GM19395 (cell line): ENCODE measurements at regions not wholly inside any gene's neighbourhood (a gene's known extent, or its start where the extent isn't known, plus 50 kb on each side); places are given as distances from the start of the nearest gene placed in this dataset.

ENCODE experiments used
- ATAC-seq: cut with Tn5 transposase; IDR thresholded peaks from one replicate; pipeline ENCODE4 v1.9.1; 2021; ENCODE audit warnings: mild to moderate bottlenecking, moderate library complexity; ENCODE audit not compliant: unreplicated experiment

DNA sequence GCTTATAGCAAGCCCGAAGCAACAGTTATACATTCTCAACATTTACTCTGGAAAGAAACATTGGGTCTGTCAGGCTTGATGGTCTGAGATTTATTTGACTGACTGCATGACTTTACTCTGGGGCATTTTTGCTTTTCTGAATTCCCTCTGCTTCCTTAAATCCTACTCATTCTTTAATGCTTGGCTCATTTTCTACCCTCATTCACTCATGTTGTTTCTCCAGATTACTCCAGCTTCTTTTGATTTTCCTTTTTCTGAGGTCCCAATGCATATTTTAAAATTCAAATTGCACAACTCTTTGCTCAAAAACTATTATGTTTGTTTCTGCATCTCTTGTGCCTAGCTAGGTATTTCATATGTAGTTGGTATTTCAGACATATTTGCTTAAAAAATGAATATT, 2002.9 kb upstream of the NUDT12 start:
- no peak for ATAC-seq

GRCh38 chr5:105563842-105564241, 2001.3 kb upstream of the NUDT12 start:
- no peak for ATAC-seq

DNA sequence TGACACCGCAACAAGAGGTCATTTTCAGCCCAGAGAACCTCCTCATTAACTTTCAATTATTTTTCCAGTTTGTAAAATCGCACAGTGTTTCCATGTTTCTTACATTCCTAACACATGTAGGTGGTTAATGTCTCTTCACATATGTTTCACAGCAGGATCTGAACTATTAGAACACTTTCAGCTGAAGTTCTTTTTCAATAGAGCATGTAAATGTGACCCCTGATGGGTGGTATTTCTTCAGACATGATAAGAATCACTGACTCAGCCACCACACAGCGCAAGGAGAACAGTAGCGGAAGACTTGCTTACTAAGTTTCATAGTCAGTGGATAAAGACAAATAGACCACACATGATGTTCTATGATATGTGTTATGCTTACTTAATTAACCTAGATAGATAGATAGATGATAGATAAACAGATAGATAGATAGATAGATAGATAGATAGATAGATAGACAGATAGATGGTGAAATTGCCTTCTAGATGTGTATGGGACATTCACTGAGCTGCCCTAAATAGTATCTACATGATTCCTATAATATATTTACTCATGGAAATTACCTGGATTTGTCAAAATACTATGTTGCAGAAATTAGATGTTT, 1992.1 kb upstream of the NUDT12 start:
- no peak for ATAC-seq

GRCh38 chr5:105544300-105544699, 1981.7 kb upstream of the NUDT12 start:
- no peak for ATAC-seq

DNA sequence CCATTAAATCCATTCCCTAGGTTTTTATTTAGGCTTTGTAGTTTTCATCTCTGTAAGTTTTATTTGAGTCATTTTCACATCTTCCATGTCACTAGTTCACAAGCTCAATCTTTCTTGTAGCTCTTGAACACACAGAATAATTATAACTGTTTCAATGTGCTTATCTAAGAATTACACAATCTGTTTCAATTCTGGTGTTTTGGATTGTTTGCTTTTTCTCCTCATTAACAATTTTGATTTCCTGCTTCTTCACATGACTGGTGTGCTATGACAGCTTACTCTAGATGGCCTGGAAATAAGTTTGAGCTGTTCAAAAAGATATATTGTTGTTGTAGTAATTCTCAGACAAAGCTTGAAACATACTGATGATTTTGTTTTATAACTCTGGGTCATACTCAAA, 1974.1 kb upstream of the NUDT12 start:
- no peak for ATAC-seq

DNA sequence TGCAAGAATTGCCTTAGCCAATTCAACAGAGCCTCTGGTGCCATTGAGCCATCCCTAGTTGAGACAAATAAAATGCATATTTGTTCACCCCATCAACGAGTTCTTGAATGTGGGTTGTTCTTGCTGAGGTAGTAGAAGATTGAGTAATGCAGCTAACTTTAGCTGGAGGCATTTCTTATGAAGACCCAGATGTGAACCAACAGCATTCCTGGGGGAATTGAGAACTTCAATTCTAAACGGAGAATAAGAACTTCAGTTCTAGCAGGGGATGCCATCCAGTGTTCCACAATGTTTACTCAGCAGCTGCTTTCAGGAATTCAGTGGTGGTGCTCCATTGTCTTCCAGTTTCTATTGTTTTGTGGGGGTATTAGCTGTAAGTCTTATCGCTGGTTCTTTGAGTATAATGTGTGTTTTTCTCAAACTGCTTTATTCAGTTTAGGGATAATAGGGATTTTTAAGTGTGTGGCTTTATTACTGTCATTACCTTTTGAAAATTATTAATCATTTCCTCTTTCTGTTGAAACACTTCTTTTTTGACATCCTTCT, 1968.2 kb upstream of the NUDT12 start:
- no peak for ATAC-seq

DNA sequence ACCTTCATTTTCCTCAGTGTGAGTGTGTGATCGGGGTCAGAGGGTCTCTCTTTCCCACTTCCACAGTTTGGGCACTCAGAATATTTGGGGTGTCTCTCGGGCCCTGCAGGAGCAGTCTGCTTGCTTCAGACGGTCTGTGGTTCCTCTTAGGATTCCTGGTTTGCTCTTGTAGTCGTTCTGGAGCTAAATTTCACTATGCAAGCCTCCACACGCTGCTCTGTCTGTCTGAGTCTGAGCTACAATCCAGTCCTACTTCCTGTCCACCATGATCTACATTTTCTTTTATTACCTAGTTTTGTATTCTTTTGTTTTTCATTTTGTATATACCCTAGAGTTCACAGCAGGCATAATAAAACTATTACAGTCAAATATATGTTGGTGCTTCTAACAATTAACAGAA, 1967.3 kb upstream of the NUDT12 start:
- no peak for ATAC-seq

DNA sequence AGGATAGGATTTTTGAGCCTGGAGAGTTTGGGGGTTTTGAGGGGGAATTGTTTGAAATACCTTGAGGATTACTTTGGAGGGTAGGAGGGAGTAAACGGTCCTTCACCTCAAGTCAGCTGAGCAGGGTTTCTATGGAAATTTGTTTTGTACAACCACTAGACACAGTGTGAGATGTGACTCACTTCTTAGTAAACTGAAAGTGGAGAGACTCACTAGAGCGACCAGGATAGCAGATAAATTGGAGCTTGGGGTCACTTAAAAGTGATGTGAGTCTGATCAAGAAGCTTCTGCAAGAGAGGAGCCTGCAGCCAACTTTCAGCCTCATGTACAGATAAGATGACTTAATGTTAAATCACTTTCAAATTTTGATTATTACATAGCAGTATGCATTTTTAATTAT, 1945.9 kb upstream of the NUDT12 start:
- no peak for ATAC-seq

- ATAC-seq, result no peak
These were observed 1944.2 kb upstream of the NUDT12 start for GRCh38 chr5:105506692-105507277.

GRCh38 chr5:105503950-105504349, 1941.4 kb upstream of the NUDT12 start:
- no peak for ATAC-seq

- no peak for ATAC-seq
These were observed 1938.7 kb upstream of the NUDT12 start for GRCh38 chr5:105501315-105501714.

DNA sequence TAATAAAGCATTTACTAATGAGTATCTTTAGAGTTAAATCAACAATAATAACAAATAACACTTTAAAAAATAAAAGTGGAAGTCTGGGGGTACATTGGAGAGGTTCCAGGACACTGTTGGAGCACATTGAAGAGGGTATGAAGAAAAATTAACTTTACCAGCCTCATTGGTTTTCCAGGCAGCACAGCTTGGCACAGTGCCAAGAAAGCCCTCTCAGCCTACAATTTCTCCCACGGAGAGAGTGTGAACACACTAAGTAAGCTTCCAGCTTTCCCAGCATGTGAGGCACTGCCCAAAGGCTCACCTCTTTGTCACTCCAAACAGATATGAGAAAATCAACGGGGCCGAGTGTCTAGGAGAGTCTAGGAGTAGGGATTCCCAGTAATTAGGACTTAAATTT, 1912.8 kb upstream of the NUDT12 start:
- no peak for ATAC-seq

DNA sequence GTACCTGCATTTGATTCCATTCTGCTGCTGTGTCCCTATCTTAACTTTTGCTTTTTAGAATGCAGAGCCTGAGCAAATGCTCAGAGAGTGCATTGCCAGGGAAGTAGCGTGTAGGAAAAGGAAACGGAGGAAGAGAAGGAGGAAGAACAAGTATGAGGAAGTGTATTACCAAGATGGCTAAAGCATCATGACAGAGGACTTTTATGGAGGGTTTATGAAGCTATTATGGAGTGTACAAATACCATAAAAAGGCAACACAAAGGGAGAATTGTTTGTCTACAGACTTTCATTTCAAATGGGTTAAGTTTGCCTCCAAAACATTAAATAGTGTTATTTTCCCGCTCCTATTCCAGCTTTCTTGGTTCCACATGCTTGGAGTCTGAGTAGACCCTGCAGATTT, 1899.8 kb upstream of the NUDT12 start:
- no peak for ATAC-seq

- no peak for ATAC-seq
These were observed 1898.1 kb upstream of the NUDT12 start for GRCh38 chr5:105460721-105461120.

DNA sequence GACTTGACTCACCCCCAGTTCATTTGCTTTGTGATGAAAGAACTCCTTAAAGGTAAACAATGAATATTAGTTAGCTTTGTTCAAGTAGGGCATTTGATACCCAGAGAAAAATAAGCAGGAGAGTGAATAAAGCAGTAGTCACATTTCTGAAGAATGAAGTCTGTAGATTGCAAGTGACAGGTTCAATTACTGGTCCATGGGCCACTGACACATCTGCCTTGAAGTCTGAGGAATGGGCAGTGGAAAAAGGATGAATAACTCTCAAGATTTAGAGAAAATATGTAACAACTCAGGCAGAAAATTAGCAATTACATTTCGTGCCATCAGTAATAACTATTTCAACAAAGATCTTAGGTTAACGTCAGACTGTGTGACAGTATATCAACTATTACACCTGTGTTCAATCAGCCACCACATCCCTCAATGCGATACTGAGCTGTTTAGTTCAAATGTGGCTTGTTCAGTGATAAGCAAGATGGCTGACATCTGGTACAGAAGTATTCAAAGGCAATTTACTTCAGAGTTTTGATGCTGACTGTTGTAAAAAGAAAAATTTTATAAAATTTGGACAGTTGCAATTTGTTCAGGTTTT, 1890.7 kb upstream of the NUDT12 start:
- no peak for ATAC-seq

- ATAC-seq, result no peak
These were observed 1885.7 kb upstream of the NUDT12 start for GRCh38 chr5:105448271-105448670.

GRCh38 chr5:105430516-105430915, 1867.9 kb upstream of the NUDT12 start:
- ATAC-seq, result no peak

DNA sequence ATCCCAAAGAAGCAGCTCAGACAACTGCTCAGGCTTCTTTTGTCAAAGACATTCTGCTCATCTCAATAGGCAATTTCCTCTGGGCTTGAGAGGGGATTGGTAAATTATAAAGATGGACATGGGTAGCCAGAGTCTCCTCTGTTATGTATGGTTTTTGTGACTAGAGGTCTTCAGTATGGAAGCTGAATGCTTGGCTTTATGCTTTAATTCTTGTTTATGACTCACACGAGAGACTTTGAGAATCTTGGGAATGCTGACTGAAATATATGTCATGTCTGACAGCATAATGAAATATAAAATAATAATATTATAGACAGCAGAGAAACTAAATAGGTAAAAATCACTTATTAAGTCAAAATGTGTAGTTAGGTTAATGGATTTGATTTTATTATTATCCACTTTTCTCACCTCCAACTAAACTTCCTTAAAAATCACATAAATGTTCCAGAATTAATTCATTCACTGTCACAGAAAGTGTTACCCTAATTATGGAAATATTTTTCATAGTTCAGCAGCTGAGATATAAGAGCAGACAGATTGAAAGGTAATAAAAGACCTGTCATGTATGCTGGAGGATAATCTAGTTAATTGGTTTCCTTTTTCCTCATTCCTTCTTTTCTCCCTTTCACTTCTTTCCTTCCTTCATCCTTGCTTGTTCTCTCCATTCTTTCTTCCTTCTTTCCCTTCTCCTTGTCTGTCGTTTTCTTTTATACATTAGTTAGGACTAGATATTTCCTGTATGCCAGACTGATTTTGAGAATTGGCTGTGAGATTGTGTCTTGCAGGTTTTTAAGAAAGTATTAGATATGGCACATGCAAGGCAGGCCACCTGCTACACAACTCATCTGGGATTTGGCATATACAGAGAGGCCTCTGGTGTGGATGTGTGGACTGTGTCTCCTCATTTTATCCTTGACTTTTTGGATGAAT, 1866.1 kb upstream of the NUDT12 start:
- no peak for ATAC-seq

GRCh38 chr5:105414067-105414466, 1851.5 kb upstream of the NUDT12 start:
- no peak for ATAC-seq

DNA sequence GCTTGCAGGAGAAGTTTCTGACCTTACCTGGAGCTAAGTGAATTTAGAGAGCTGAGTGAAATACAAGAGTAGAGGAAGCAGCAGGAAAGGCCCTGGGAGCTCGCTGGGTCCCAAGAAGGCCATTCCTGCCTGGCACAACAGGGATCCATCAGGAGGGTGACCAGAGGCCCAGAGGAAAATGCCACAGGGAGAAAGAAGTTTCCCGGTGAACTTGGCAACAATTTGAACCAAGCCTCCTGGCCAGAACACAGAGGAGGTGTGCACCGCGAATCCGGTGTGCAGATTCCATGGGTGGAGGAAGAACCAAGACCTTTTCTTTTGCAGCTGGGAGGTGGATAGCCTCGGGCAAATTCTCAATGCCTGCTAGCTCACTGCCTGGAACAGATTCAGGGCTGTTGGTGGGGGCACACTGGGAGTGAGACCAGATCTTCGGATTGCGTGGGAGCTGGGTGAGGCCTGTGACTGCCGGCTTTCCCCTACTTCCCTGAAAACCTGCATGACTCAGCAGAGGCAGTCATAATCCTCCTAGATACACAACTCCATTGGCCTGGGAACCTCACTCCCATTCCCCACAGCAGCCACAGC, 1850.9 kb upstream of the NUDT12 start:
- ATAC-seq, result no peak

GRCh38 chr5:105409695-105410094, 1847.1 kb upstream of the NUDT12 start:
- no peak for ATAC-seq
